Stimulated activated naive CD4-positive, alpha-beta T cell (primary cell): ENCODE measurements at regions not wholly inside any gene's neighbourhood (a gene's known extent, or its start where the extent isn't known, plus 50 kb on each side); places are given as distances from the start of the nearest gene placed in this dataset.
"Not testable (repeated sequence)": the region's sequence is repeated elsewhere in the genome, so short reads cannot be mapped to it uniquely, and the experiment has no call there.

Experiments used
- DNase-seq, 6 experiments: peaks; one replicate each; lab custom pipeline; 2025; lab: John Stamatoyannopoulos, UW

DNA sequence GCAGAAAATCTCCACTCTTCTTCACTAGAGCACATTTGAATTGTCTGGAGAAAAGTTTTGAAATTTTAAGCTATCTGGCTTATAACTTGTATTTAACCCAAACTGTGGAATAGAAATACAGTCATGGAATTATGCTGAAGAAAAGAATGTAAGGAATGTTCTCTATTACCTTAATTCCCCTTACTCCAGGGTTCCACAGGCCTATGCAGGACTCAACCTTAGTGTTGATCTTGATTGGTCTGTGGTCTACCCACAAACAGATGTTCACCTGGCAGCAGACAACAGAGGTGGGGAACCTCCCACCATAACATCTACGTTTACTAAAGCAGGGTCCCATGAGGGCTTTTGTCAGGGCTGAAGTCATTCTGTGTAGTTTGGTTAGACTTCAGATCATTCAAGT is 189.3 kb upstream of the GPRIN3 start:
- no peak for DNase-seq

GRCh38 chr4:89493367-89493766 is 185.8 kb upstream of the GPRIN3 start:
- no peak for DNase-seq

- DNase-seq = no peak
These were observed 185.0 kb upstream of the GPRIN3 start for GRCh38 chr4:89492581-89493071.

GRCh38 chr4:89491761-89492160 is 184.2 kb upstream of the GPRIN3 start:
- DNase-seq = no peak

- not testable (repeated sequence) for DNase-seq
These were observed 182.4 kb upstream of the GPRIN3 start for GRCh38 chr4:89489921-89490431.

DNA sequence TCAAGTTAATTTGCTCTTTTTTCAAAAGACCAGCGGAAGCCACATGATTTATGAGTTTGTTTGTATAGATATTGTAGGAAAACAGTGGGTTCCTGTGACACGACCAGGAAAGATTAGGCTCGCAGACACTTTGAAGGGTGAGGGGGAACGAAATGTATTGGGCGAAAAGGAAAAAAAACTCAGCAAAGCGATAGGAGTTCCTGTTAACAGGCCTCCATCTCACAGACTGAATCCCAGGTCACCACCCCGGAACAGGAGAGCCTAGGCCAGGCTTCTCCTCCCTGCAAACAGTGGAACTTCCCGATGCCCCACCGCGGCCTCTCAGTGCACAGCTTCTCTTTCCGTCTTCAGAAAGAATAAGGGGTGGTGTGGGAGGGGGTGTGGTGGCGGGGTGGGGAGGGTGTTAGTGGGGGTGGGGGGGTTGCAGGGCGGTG is 181.8 kb upstream of the GPRIN3 start:
- DNase-seq = no peak

- DNase-seq = no peak
These were observed 181.1 kb upstream of the GPRIN3 start for GRCh38 chr4:89488736-89489135.

- no peak for DNase-seq
These were observed 179.1 kb upstream of the GPRIN3 start for GRCh38 chr4:89486673-89487072.

DNA sequence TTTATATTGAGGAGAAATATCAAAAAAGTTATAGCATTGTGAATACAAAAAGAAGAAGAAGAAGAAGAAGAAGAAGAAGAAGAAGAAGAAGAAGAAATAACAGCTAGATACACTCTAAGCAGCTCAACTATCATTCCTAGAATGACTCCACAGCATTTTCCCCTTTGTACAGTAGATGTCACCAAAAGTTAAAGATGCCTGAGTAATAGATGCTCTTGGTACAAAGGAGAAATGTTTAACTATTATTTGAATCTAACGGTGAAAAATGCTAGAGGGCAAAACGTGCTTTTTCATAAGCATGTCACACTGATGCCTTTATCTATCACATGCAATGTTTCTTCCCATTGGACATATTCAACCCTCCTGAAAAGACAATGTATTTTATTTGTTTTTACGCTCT is 178.4 kb upstream of the GPRIN3 start:
- no peak for DNase-seq

DNA sequence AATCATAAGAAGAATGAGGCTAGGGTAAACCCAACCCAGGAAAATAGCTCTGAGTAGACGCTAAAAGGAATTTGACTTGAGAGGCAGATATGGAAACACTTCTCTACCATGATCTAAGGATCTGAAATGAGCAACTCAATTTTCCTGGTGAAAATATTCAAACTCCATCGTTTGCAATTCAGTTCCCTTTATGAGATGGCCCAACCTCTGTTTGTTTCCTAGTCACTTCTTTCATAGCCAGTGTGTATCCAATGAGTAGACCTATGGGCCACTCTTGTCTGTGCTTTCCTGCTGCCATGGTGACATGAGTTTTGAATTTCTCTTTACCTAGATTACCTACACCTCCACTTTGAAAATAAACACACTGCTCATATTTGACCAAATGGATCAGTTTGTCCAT is 176.2 kb upstream of the GPRIN3 start:
- DNase-seq = no peak

DNA sequence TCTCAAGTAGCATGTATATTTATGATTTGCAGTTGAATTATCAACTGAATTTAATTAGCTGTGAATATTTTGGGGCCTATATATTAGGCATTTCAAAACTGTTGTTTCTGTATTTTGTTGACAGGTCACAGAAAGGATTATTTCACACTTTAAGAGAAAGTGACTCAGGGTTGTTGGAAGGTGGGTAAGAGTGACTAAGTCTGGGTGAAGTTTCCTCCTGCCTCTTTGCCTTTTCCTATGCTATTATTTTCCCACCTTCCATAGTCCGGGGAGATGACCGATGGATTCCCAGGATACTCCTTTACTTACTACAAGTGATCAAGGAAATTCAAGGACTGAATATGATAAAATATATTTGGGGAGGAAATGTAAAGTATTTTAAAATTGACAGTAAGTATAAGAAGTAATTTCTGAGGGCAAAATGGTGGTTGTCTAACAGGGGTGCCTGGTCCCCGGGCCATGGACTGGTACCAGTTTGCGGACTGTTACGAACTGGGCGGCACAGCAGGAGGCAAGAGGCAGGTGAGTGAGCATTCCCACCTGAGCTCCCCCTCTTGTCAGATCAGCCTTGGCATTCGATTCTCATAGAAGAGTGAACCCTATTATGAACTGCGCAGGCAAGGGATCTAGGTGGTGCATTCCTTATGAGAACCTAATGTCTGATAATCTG is 175.5 kb upstream of the GPRIN3 start:
- DNase-seq = no peak

DNA sequence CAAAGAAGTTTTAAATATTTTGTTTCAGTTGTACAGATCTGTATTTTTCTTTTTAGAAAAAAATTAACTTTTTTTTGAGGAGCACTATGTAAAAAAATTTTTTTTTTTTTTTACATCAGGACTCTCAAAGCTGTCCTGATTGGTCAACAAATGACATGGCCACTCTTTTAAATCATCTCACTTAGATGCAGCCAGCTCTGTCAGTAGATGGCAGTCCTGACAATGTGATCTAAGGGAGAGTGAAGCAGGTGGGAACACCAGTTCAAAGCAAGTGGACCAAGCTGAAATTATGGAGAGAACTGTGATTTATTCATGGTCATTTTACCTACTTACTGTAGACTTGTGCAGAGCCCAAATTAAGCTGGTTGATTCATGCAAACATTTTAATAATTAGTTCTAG is 174.7 kb upstream of the GPRIN3 start:
- DNase-seq = no peak

GRCh38 chr4:89469930-89470375 is 162.4 kb upstream of the GPRIN3 start:
- DNase-seq = peak in 3 of 6 experiments; percentile 40 to 61 (median 43)

GRCh38 chr4:89469516-89469915 is 161.9 kb upstream of the GPRIN3 start:
- no peak for DNase-seq

- no peak for DNase-seq
These were observed 161.0 kb upstream of the GPRIN3 start for GRCh38 chr4:89468602-89469001.

- no peak for DNase-seq
These were observed 155.7 kb upstream of the GPRIN3 start for GRCh38 chr4:89463341-89463740.

GRCh38 chr4:89447543-89447942 is 139.9 kb upstream of the GPRIN3 start:
- no peak for DNase-seq

GRCh38 chr4:89446193-89446592 is 138.6 kb upstream of the GPRIN3 start:
- DNase-seq = no peak

- DNase-seq = no peak
These were observed 131.9 kb upstream of the GPRIN3 start for GRCh38 chr4:89439533-89439932.

DNA sequence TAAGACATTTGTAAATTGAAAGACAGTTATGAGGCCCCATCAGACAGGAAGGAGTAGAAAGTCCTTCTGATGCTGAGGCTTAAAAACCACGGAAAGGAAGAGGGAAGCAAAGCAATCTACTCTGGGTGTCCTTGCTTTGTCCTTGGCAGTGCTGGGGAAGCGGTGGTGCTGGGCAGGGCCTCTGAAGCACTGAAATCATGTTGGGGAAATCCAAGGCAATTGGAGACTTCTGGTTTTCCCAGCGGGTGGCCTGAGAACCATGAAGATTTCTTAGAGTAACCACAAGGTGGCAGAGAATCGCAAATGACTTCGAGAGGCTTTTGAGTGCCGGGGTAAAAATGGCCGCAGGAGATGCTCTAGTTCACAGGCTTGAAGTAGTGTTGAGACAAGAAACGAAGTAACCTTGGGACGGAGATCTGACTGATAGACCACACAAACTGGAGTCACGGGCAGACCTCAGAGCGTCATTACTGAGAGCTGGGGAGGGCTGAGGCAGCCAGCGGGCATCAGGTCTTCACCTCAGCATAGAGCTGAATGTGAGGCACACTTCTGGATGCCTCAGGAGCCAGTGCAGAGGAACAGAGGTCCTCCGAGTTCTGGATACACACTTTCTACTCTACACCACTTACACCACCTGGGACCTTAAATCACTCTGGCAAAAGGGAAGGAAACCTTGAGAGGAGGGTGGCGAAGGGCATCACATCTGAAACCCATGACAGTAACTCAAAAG is 130.7 kb upstream of the GPRIN3 start:
- DNase-seq = peak in 5 of 6 experiments; percentile 2 to 43 (median 13)

- peak in 3 of 6 experiments; percentile 16 to 52 (median 47) for DNase-seq
These were observed 126.9 kb upstream of the GPRIN3 start for GRCh38 chr4:89434364-89434988.

GRCh38 chr4:89427782-89428181 is 120.2 kb upstream of the GPRIN3 start:
- DNase-seq = no peak

DNA sequence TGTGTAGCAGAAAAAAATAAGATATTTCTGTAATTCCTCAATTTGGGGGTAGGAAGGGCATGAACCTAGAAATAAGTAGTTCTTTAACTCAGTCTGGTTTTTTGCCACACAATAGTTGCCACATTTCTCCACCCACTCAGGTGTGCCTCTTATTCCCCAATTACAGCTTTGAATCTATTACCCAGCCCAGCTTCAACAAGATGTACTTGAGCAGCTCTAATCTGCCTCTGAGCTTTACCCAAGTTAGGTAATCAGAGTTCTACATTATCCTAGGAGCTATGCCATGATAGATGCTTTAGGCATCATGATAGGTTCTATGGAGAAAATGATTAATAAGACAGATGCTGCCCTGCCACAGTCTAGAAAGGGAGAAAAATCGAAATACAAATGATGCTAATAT is 117.4 kb upstream of the GPRIN3 start:
- DNase-seq = no peak
